OCI-LY3 (cell line): ENCODE measurements at regions not wholly inside any gene's neighbourhood (a gene's known extent, or its start where the extent isn't known, plus 50 kb on each side); places are given as distances from the start of the nearest gene placed in this dataset.

ENCODE experiments used
- EZH2phosphoT487 ChIP-seq: fragments of 200-600 bp; shearing (Covaris generic); IDR thresholded peaks from 2 replicates; pipeline ENCODE4 v1.6.1; 2018; ENCODE audit warnings: antibody characterized with exemption, mixed run types, low read depth
- TF ChIP-seq, protein P1 (sequence below): fragments of 200-600, 300-600 bp; sonication (generic); IDR thresholded peaks from 2 replicates; pipeline ENCODE4 v1.5.1; 2014; ENCODE audit warnings: antibody characterized with exemption, low read length, low read depth

DNA sequence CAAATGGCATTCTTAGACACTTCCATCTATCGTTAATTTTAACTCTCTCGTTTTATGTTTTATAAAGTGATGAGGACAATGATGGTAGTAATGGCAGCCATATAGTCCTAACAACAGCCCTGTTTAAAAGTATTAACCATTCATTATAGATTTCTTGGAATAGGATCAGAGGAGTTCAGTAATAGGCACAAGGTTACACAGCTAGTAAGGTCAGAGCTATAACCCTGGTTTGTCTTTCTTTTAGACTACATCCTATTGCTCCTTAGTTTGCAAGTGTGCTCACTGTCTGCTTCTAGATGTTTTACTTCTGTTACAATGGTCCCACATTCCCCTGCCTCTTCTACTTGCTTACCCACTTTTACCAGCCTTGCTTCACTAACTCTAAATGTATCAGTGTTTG, 50.9 kb downstream of the TLCD4 start:
- TF ChIP-seq, protein P1, sequence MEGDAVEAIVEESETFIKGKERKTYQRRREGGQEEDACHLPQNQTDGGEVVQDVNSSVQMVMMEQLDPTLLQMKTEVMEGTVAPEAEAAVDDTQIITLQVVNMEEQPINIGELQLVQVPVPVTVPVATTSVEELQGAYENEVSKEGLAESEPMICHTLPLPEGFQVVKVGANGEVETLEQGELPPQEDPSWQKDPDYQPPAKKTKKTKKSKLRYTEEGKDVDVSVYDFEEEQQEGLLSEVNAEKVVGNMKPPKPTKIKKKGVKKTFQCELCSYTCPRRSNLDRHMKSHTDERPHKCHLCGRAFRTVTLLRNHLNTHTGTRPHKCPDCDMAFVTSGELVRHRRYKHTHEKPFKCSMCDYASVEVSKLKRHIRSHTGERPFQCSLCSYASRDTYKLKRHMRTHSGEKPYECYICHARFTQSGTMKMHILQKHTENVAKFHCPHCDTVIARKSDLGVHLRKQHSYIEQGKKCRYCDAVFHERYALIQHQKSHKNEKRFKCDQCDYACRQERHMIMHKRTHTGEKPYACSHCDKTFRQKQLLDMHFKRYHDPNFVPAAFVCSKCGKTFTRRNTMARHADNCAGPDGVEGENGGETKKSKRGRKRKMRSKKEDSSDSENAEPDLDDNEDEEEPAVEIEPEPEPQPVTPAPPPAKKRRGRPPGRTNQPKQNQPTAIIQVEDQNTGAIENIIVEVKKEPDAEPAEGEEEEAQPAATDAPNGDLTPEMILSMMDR = no peak
- no peak for TF ChIP-seq EZH2phosphoT487
